BLaER1 treated with 17β-estradiol and CSF1 and Interleukin-3, amounts not matched to agents 10 nM and 100 nM (cell line): ENCODE measurements at regions not wholly inside any gene's neighbourhood (a gene's known extent, or its start where the extent isn't known, plus 50 kb on each side); places are given as distances from the start of the nearest gene placed in this dataset.

Source experiments
- H3K27ac ChIP-seq, 11 experiments: shearing (Covaris generic); formaldehyde crosslinking; 2 replicates each; pipeline ENCODE4 v1.8.1; 2022
- H3K27me3 ChIP-seq, 11 experiments: shearing (Covaris generic); formaldehyde crosslinking; 2 replicates each; pipeline ENCODE4 v1.8.1; 2022
- H3K36me3 ChIP-seq, 11 experiments: shearing (Covaris generic); formaldehyde crosslinking; 2 replicates each; pipeline ENCODE4 v1.8.1; 2022
- H3K4me1 ChIP-seq, 10 experiments: shearing (Covaris generic); formaldehyde crosslinking; 2 replicates each; pipeline ENCODE4 v1.8.1; 2022
- H3K4me2 ChIP-seq, 11 experiments: shearing (Covaris generic); formaldehyde crosslinking; 2 replicates each; pipeline ENCODE4 v1.8.1; 2022
- H3K4me3 ChIP-seq, 10 experiments: shearing (Covaris generic); formaldehyde crosslinking; 2 replicates each; pipeline ENCODE4 v1.8.1; 2022
- H3K9ac ChIP-seq, 11 experiments: shearing (Covaris generic); formaldehyde crosslinking; 2 replicates each; pipeline ENCODE4 v1.8.1; 2022
- H3K9me3 ChIP-seq, 11 experiments: shearing (Covaris generic); formaldehyde crosslinking; replicated peaks in 1 of 11; 2 replicates each; pipeline ENCODE4 v1.8.1; 2022
- H4K20me1 ChIP-seq, 11 experiments: shearing (Covaris generic); formaldehyde crosslinking; 2 replicates each; pipeline ENCODE4 v1.8.1; 2022
- Cebpa-rat ChIP-seq, 11 experiments: shearing (Covaris generic); IDR thresholded peaks; 2 replicates each; pipeline ENCODE4 v1.8.1; 2022

DNA sequence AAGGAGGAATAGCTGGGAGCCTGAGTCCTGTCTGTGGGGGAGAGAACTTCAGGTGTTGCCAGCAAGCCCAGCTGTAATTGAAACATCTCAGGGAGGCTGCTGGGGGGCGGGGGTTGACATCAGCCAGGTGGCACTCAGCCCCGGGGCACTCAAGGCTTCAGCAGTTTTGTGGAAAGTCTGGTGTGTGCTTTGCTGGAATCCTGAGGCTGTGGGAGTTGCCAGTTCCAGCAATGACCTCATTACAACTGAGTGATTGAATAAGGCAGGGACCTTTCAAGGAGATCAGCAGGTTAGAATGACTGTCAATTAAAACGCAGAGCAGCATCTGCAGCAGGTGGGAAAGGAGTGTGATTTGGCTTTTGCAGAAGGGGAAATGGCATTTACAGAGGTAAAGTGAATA, 75.7 kb downstream of the FAM43A start:
- Histone ChIP-seq H3K27me3 (no peaks in the 10 kb centered on the region), H3K4me1 (peaks cover 8 to 31% (median 25%) of the 10 kb centered on the region in 10 experiments; a peak in 19 of 20 replicates), H3K27ac (no peak overlapping the region), H3K4me2 (peak overlapping the region in 8 of 11 experiments; percentile 4 to 52 (median 26); a peak in 10 of 22 replicates), H3K36me3 (no peaks in the 10 kb centered on the region), H3K9ac (no peak overlapping the region), H3K4me3 (no peak overlapping the region), H3K9me3 (no peaks in the 10 kb centered on the region), H4K20me1 (no peaks in the 10 kb centered on the region)
- no peak for TF ChIP-seq Cebpa-rat (IDR thresholded peaks at IDR 0.05)

GRCh38 chr3:194766845-194767244, 81.2 kb downstream of the FAM43A start:
- H3K27me3 ChIP-seq = no peaks in the 10 kb centered on the region
- peak overlapping the region in 3 of 11 experiments; percentile 34 to 47 (median 34); a peak in 4 of 22 replicates for H3K9ac ChIP-seq
- H3K4me2 ChIP-seq = peak overlapping the region in 9 of 11 experiments; percentile 33 to 91 (median 77); a peak in 18 of 22 replicates
- peak overlapping the region in 7 of 11 experiments; percentile 39 to 77 (median 61); a peak in 13 of 22 replicates for H3K27ac ChIP-seq
- no peaks in the 10 kb centered on the region for H3K36me3 ChIP-seq
- no peak overlapping the region for H3K4me3 ChIP-seq
- TF ChIP-seq Cebpa-rat (IDR thresholded peaks at IDR 0.05) = peak in 4 of 11 experiments; percentile 17 to 75 (median 52); a peak in 3 of 22 replicates
- H4K20me1 ChIP-seq = no peaks in the 10 kb centered on the region
- H3K9me3 ChIP-seq = no peaks in the 10 kb centered on the region
- peaks cover 17 to 43% (median 34%) of the 10 kb centered on the region in 10 experiments for H3K4me1 ChIP-seq

DNA sequence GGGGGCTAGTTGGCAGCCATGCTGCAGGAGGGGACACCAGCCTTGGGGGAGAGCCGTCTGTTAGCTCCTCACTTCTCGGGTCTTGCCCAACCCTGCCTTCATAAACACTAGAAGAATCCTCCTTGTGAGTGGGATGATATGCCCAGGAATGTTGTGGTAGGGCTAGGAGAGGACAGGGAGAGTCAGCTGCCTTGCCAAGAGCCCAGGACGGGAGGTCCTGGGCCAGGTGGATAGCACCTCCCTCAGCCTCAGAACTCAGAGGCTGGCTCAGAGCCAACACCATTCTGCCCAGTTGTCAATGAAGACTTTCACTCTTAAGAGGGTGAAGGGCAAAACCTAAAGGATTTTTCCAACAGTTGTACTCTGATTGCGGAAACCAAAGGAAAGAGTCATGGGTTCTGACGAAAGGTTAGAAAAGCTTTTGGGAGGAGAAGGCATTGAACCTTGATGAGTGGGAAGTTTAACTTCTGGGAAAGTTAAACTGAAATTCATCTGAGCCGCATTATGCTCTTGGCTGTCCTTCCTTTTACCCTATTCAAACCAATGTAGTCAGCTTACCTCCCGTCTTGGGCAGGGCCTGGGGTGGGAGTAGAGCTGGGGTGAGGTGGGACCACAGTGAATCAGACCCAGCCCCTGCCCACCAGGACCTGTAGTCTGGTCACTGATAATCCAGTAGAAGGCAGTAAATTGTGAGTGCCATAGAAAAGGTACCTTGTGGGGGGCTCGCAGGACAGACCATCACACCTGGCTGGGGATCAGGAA, 81.9 kb downstream of the FAM43A start:
- peaks cover 17 to 43% (median 34%) of the 10 kb centered on the region in 10 experiments for H3K4me1 ChIP-seq
- H3K4me3 ChIP-seq = no peak overlapping the region
- H3K4me2 ChIP-seq = peak overlapping the region in 9 of 11 experiments; percentile 33 to 91 (median 77); a peak in 18 of 22 replicates
- H3K36me3 ChIP-seq = no peaks in the 10 kb centered on the region
- no peaks in the 10 kb centered on the region for H3K9me3 ChIP-seq
- peak overlapping the region in 3 of 11 experiments; percentile 34 to 47 (median 34); a peak in 4 of 22 replicates for H3K9ac ChIP-seq
- TF ChIP-seq Cebpa-rat (IDR thresholded peaks at IDR 0.05) = no peak
- H3K27ac ChIP-seq = peak overlapping the region in 8 of 11 experiments; percentile 10 to 77 (median 52); a peak in 13 of 22 replicates
- no peaks in the 10 kb centered on the region for H4K20me1 ChIP-seq
- no peaks in the 10 kb centered on the region for H3K27me3 ChIP-seq

DNA sequence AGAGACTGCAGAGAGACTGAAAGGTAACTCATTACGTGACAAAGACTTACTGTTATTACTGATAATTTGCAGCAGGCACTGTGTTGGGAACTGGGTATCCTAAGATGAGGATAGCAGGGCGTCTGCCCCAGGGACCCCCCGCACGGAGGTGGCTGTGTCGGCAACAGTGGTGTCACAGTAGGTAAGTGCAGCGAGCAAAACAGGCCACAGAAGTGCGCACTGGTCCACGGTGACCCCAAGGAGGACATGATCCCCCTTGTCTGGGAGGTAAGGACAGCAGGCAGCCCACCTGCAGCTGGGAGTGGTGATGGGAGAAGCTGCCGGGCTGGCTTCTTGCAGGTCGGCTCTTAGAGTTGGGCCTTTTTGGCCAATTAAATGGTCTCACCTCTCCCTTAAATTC, 82.9 kb downstream of the FAM43A start:
- TF ChIP-seq Cebpa-rat (IDR thresholded peaks at IDR 0.05) = no peak
- H3K4me3 ChIP-seq = peak overlapping the region in 1 of 10 experiments; percentile 23; a peak in 1 of 20 replicates
- no peaks in the 10 kb centered on the region for H3K36me3 ChIP-seq
- H3K27ac ChIP-seq = peak overlapping the region in 2 of 11 experiments; percentile 11 to 77; a peak in 4 of 22 replicates
- H3K4me1 ChIP-seq = peaks cover 17 to 51% (median 37%) of the 10 kb centered on the region in 10 experiments
- no peak overlapping the region; a peak in 1 of 22 replicates for H3K9ac ChIP-seq
- no peaks in the 10 kb centered on the region for H4K20me1 ChIP-seq
- no peaks in the 10 kb centered on the region for H3K9me3 ChIP-seq
- H3K27me3 ChIP-seq = no peaks in the 10 kb centered on the region
- H3K4me2 ChIP-seq = peak overlapping the region; percentile 52 to 91 (median 70)

DNA sequence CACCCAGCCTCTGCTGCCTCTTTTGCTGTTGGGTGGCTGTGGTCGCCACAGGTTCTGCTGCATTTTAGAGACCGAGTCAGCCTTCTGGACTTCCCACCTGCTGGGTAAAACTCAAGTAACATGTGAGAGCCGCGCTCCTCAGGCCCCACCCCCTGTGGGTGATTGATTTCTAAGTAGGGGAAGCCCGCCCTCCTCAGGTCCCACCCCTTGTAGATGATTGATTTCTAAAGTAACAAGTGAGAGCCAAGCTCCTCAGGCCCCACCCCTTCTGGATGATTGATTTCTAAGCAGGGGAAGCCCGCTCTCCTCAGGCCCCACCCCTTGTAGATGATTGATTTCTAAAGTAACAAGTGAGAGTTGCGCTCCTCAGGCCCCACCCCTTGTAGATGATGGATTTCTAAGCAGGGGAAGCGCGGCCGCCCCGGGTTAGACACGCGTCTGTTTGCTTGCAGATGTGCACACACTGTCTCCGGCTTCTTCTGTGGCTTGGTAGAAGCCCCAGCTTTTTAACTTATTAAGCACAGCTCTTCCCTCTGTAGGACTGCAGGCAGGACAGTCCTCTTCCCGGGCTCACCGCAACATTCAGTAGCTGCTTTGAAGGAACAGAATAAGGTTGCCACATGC, 83.4 kb downstream of the FAM43A start:
- Histone ChIP-seq H3K4me2 (peak overlapping the region; percentile 74 to 95 (median 86)), H3K4me1 (peaks cover 17 to 51% (median 37%) of the 10 kb centered on the region in 10 experiments), H3K9me3 (no peaks in the 10 kb centered on the region), H3K36me3 (no peaks in the 10 kb centered on the region), H4K20me1 (no peaks in the 10 kb centered on the region), H3K9ac (peak overlapping the region in 9 of 11 experiments; percentile 5 to 71 (median 63); a peak in 16 of 22 replicates), H3K27ac (peak overlapping the region in 8 of 11 experiments; percentile 22 to 77 (median 48); a peak in 12 of 22 replicates), H3K27me3 (no peaks in the 10 kb centered on the region), H3K4me3 (peak overlapping the region; percentile 41 to 58 (median 46); a peak in 18 of 20 replicates)
- no peak for TF ChIP-seq Cebpa-rat (IDR thresholded peaks at IDR 0.05)

GRCh38 chr3:194772241-194773000, 86.7 kb downstream of the FAM43A start:
- Histone ChIP-seq H3K36me3 (no peaks in the 10 kb centered on the region), H4K20me1 (no peaks in the 10 kb centered on the region), H3K27me3 (no peaks in the 10 kb centered on the region), H3K9me3 (no peaks in the 10 kb centered on the region), H3K4me2 (0 out of 22 replicates have a peak overlapping the region, but pooled peaks of 1 of the 11 experiments have one; percentile 18), H3K4me3 (no peak overlapping the region), H3K4me1 (peaks cover 24 to 43% (median 28%) of the 10 kb centered on the region in 10 experiments), H3K27ac (no peak overlapping the region), H3K9ac (no peak overlapping the region)
- TF ChIP-seq Cebpa-rat (IDR thresholded peaks at IDR 0.05) = no peak

DNA sequence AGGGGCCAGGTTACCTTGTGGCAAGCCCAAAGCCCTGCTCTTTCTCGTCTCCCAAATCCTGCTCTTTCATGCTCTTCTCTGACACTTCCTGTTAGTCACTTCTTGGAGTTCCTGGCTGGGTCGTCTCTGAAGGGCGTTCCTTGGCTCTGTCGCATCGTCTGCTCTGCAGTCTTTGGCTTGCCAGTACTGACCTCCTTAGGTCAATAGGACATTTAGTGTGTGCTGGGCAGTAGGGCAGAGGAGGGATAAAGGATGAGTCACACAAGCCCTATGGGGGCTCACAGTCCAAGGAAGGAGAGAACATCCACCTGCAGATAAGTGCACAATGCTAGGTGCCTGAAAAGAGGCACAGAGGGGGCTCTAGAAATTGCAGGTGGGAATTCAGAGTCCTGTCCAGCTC, 87.5 kb downstream of the FAM43A start:
- Histone ChIP-seq H3K4me2 (0 out of 22 replicates have a peak overlapping the region, but pooled peaks of 3 of the 11 experiments have one; percentile 5 to 18 (median 7)), H3K4me1 (peaks cover 19 to 42% (median 31%) of the 10 kb centered on the region in 10 experiments), H3K9ac (no peak overlapping the region), H4K20me1 (no peaks in the 10 kb centered on the region), H3K36me3 (no peaks in the 10 kb centered on the region), H3K27me3 (no peaks in the 10 kb centered on the region), H3K9me3 (no peaks in the 10 kb centered on the region), H3K27ac (no peak overlapping the region), H3K4me3 (no peak overlapping the region)
- TF ChIP-seq Cebpa-rat (IDR thresholded peaks at IDR 0.05) = no peak

DNA sequence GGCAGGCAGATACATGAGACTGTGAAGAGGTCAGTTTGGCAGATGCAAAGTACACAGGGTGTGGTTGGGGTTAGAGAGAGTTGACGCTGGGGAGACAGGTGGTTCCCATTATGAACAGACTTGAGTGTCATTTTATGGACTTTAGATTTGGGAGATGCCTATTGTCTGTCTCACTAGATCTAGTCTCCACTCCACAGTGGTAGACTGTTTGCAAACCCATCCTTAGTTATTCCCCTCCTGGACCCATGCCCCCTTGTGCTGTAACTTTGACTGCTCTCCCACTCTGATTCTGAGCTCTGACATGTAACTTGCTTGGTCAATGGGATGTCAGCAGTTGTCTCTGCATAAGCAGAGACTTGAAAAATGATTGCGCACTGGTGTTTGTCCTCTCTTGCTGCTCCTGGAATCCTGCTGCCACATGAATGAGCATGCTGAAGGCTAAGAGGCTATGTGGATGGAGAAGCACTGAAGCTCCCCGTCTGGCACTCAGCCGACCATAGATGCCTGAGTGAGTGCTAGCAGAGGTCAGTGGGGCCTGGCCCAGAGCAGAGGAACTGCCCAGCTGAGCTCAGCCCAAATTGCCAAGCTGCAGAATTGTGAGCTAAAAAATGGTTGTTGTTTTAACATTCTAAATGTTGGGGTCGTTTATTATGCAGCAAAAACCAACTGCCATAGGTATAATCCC, 88.2 kb downstream of the FAM43A start:
- Histone ChIP-seq H3K27me3 (no peaks in the 10 kb centered on the region), H3K4me3 (no peak overlapping the region), H3K36me3 (no peaks in the 10 kb centered on the region), H3K4me2 (no peak overlapping the region), H4K20me1 (no peaks in the 10 kb centered on the region), H3K9ac (no peak overlapping the region), H3K9me3 (no peaks in the 10 kb centered on the region), H3K4me1 (peaks cover 12 to 35% (median 25%) of the 10 kb centered on the region in 10 experiments), H3K27ac (no peak overlapping the region)
- no peak for TF ChIP-seq Cebpa-rat (IDR thresholded peaks at IDR 0.05)
